Tibial nerve (tissue), 4 donors: ENCODE measurements at regions not wholly inside any gene's neighbourhood (a gene's known extent, or its start where the extent isn't known, plus 50 kb on each side); places are given as distances from the start of the nearest gene placed in this dataset.

ENCODE experiments used
- DNase-seq, 2 donors: peaks; one replicate each; pipeline ENCODE4 v3.0.0-alpha.2; 2019; ENCODE audit warnings: low spot score in 2 of 2
- H3K27ac ChIP-seq, 4 donors: fragments of 200-600 bp; sonication (generic) in 3 of 4; one replicate each; pipeline ENCODE4 v1.5.1; 2017 to 2019; ENCODE audit warnings: mild to moderate bottlenecking in 1 of 4
- H3K27me3 ChIP-seq, 2 donors: fragments of 200-600 bp; sonication (generic) in 1 of 2; one replicate each; pipeline versions ENCODE4 v1.5.1 to v1.6.0; 2017 to 2019
- H3K36me3 ChIP-seq, 3 donors: fragments of 200-600 bp; sonication (generic); one replicate each; pipeline ENCODE4 v1.5.1; 2018 to 2019
- H3K4me1 ChIP-seq, 4 donors: fragments of 200-600 bp; sonication (generic) in 3 of 4; one replicate each; pipeline ENCODE4 v1.5.1; 2017 to 2019
- H3K4me3 ChIP-seq, 4 donors: fragments of 200-600 bp; sonication (generic) in 3 of 4; one replicate each; pipeline ENCODE4 v1.5.1; 2017 to 2019; ENCODE audit warnings: mild to moderate bottlenecking in 1 of 4, moderate library complexity in 1 of 4
- H3K9me3 ChIP-seq, 4 donors: fragments of 200-600 bp; sonication (generic) in 3 of 4; one replicate each; pipeline ENCODE4 v1.5.1; 2017 to 2019
- CTCF ChIP-seq, 5 experiments: fragments of 200-600 bp in 3 of 5; fragments of 450-650 bp in 2 of 5; sonication (generic) in 3 of 5; IDR thresholded peaks; one replicate each; pipeline ENCODE4 v1.5.1; 2016 to 2019; ENCODE audit warnings: antibody characterized with exemption in 5 of 5, mild to moderate bottlenecking in 3 of 5, moderate library complexity in 2 of 5
- EP300 ChIP-seq, 2 donors: sonication (generic); formaldehyde crosslinking; IDR thresholded peaks; one replicate each; pipeline ENCODE4 v1.6.1; 2017; ENCODE audit warnings: antibody characterized with exemption in 2 of 2, mild to moderate bottlenecking in 1 of 2
- POLR2A ChIP-seq, 2 donors: fragments of 450-650 bp; IDR thresholded peaks; one replicate each; pipeline ENCODE4 v1.6.1; 2017; ENCODE audit warnings: antibody characterized with exemption in 2 of 2, mild to moderate bottlenecking in 2 of 2, moderate library complexity in 2 of 2
- WGBS, 2 donors: methylation state at CpG; one replicate each; pipeline ENCODE4 v1.1.5; 2018; 5-methylcytosine and 5-hydroxymethylcytosine counted together

GRCh38 chr19:28980236-28980868 lies 232.6 kb downstream of the UQCRFS1 start:
- TF ChIP-seq POLR2A (IDR thresholded peaks at IDR 0.05) (no peak), EP300 (IDR thresholded peaks at IDR 0.05) (no peak), CTCF (IDR thresholded peaks at IDR 0.05) (no peak)
- no peaks in the 10 kb centered on the region for H3K36me3 ChIP-seq
- 56 to 60% methylated on average over 7 of the region's 7 CpGs for WGBS, 2 donors
- no peak overlapping the region for H3K4me3 ChIP-seq
- peaks cover 0 to 5% (median 0%) of the 10 kb centered on the region in 4 donors for H3K9me3 ChIP-seq
- H3K27ac ChIP-seq = no peak overlapping the region
- no peaks in the 10 kb centered on the region for H3K27me3 ChIP-seq
- H3K4me1 ChIP-seq = no peaks in the 10 kb centered on the region
- DNase-seq = no peak

GRCh38 chr19:28977826-28978225 lies 235.1 kb downstream of the UQCRFS1 start:
- DNase-seq = no peak
- H3K27ac ChIP-seq = no peak overlapping the region
- no peak for TF ChIP-seq CTCF (IDR thresholded peaks at IDR 0.05)
- H3K9me3 ChIP-seq = no peaks in the 10 kb centered on the region
- no peaks in the 10 kb centered on the region for H3K4me1 ChIP-seq
- H3K27me3 ChIP-seq = no peaks in the 10 kb centered on the region
- no peak overlapping the region for H3K4me3 ChIP-seq
- WGBS, 2 donors = 57 to 73% methylated on average over 5 of the region's 5 CpGs
- H3K36me3 ChIP-seq = no peaks in the 10 kb centered on the region

- TF ChIP-seq CTCF (IDR thresholded peaks at IDR 0.05) = no peak
- no peaks in the 10 kb centered on the region for H3K27me3 ChIP-seq
- no peak overlapping the region for H3K27ac ChIP-seq
- no peak overlapping the region for H3K4me3 ChIP-seq
- H3K4me1 ChIP-seq = no peaks in the 10 kb centered on the region
- H3K9me3 ChIP-seq = peaks cover 0 to 11% (median 0%) of the 10 kb centered on the region in 4 donors
- H3K36me3 ChIP-seq = no peaks in the 10 kb centered on the region
- whole genome bisulfite sequencing, 2 donors = 49 to 52% methylated on average over 4 of the region's 4 CpGs
- DNase-seq = no peak
Observed at GRCh38 chr19:28972058-28972852, 240.7 kb downstream of the UQCRFS1 start.

GRCh38 chr19:28971513-28971912 lies 241.4 kb downstream of the UQCRFS1 start:
- H3K4me1 ChIP-seq = no peaks in the 10 kb centered on the region
- no peaks in the 10 kb centered on the region for H3K36me3 ChIP-seq
- peaks cover 0 to 11% (median 0%) of the 10 kb centered on the region in 4 donors for H3K9me3 ChIP-seq
- 76 to 80% methylated on average over 2 of the region's 2 CpGs for WGBS, 2 donors
- H3K27me3 ChIP-seq = no peaks in the 10 kb centered on the region
- no peak overlapping the region for H3K4me3 ChIP-seq
- H3K27ac ChIP-seq = no peak overlapping the region
- no peak for DNase-seq
- TF ChIP-seq POLR2A (IDR thresholded peaks at IDR 0.05) = no peak
- no peak for TF ChIP-seq EP300 (IDR thresholded peaks at IDR 0.05)
- TF ChIP-seq CTCF (IDR thresholded peaks at IDR 0.05) = no peak

GRCh38 chr19:28971049-28971448 lies 241.9 kb downstream of the UQCRFS1 start:
- DNase-seq = no peak
- WGBS, 2 donors = 33 to 36% methylated on average over 6 of the region's 6 CpGs
- peaks cover 0 to 11% (median 0%) of the 10 kb centered on the region in 4 donors for H3K9me3 ChIP-seq

More at GRCh38 chr19:28971049-28971448, 241.9 kb downstream of the UQCRFS1 start:
- no peak overlapping the region for H3K27ac ChIP-seq
- no peaks in the 10 kb centered on the region for H3K27me3 ChIP-seq
- H3K4me1 ChIP-seq = no peaks in the 10 kb centered on the region
- H3K4me3 ChIP-seq = no peak overlapping the region
- TF ChIP-seq EP300 (IDR thresholded peaks at IDR 0.05) (no peak), POLR2A (IDR thresholded peaks at IDR 0.05) (no peak), CTCF (IDR thresholded peaks at IDR 0.05) (no peak)
- no peaks in the 10 kb centered on the region for H3K36me3 ChIP-seq
